OCI-LY1 (cell line): ENCODE measurements at regions not wholly inside any gene's neighbourhood (a gene's known extent, or its start where the extent isn't known, plus 50 kb on each side); places are given as distances from the start of the nearest gene placed in this dataset.

Source experiments
- H2AFZ ChIP-seq: fragments of 200-600 bp; sonication (generic), shearing (Covaris generic); 2 replicates; pipeline ENCODE4 v1.6.0; 2014; ENCODE audit warnings: antibody characterized with exemption, mild to moderate bottlenecking, low read length
- H3F3A ChIP-seq: fragments of 200-600 bp; sonication (generic), shearing (Covaris generic); 2 replicates; pipeline ENCODE4 v1.6.0; 2014; ENCODE audit warnings: mild to moderate bottlenecking, antibody characterized with exemption, low read length, moderate library complexity; ENCODE audit not compliant: insufficient read depth
- H3K27ac ChIP-seq: fragments of 200-600 bp; sonication (generic); 2 replicates; pipeline ENCODE4 v1.5.1; 2014; ENCODE audit warnings: low read length, mixed run types, mild to moderate bottlenecking, low read depth; ENCODE audit not compliant: poor library complexity, severe bottlenecking
- H3K27me3 ChIP-seq: fragments of 200-600 bp; sonication (generic); 2 replicates; pipeline ENCODE4 v1.6.0; 2014; ENCODE audit warnings: antibody characterized with exemption, mild to moderate bottlenecking, low read length, moderate library complexity; ENCODE audit not compliant: insufficient read depth
- H3K36me3 ChIP-seq: fragments of 200-600 bp; sonication (generic); 2 replicates; pipeline ENCODE4 v1.6.1; 2014; ENCODE audit warnings: mild to moderate bottlenecking, antibody characterized with exemption, low read length, moderate library complexity, mixed read lengths; ENCODE audit not compliant: insufficient read depth
- H3K4me1 ChIP-seq: fragments of 200-600 bp; sonication (generic); 2 replicates; pipeline ENCODE4 v1.5.1; 2014; ENCODE audit warnings: mild to moderate bottlenecking, low read length, moderate library complexity; ENCODE audit not compliant: insufficient read depth, severe bottlenecking
- H3K4me2 ChIP-seq: fragments of 200-600 bp; sonication (generic), shearing (Covaris generic); 2 replicates; pipeline ENCODE4 v1.6.1; 2014; ENCODE audit warnings: low read length
- H3K4me3 ChIP-seq: fragments of 200-600 bp; sonication (generic); 2 replicates; pipeline ENCODE4 v1.5.1; 2014; ENCODE audit warnings: low read length, low read depth, mild to moderate bottlenecking, mixed read lengths; ENCODE audit not compliant: poor library complexity, severe bottlenecking
- H3K79me2 ChIP-seq: fragments of 200-600 bp; shearing (Covaris generic); 2 replicates; pipeline ENCODE4 v1.6.1; 2016; ENCODE audit warnings: mixed run types, low read length, mixed read lengths; ENCODE audit not compliant: insufficient read depth
- H3K9ac ChIP-seq: fragments of 200-600 bp; sonication (generic), shearing (Covaris generic); 2 replicates; pipeline ENCODE4 v1.6.1; 2014; ENCODE audit warnings: mild to moderate bottlenecking, low read length, mixed read lengths
- H3K9me2 ChIP-seq: fragments of 200-600 bp; sonication (generic), shearing (Covaris generic); 2 replicates; pipeline ENCODE4 v1.6.1; 2014; ENCODE audit warnings: low read depth, mild to moderate bottlenecking, low read length, mixed read lengths
- H3K9me3 ChIP-seq: fragments of 200-600 bp; shearing (Covaris generic); 2 replicates; pipeline ENCODE4 v1.6.1; 2014; ENCODE audit warnings: low read length, mixed read lengths
- H4K20me1 ChIP-seq: fragments of 200-600 bp; sonication (generic), shearing (Covaris generic); 2 replicates; pipeline ENCODE4 v1.6.0; 2016; ENCODE audit warnings: mild to moderate bottlenecking, low read length; ENCODE audit not compliant: insufficient read depth
- CTCF ChIP-seq: fragments of 200-600 bp; sonication (generic), shearing (Covaris generic); IDR thresholded peaks from 2 replicates; pipeline ENCODE4 v1.5.1; 2017; ENCODE audit warnings: mild to moderate bottlenecking, antibody characterized with exemption, low read length, moderate library complexity, mixed read lengths
- EZH2 ChIP-seq: fragments of 200-600 bp; sonication (generic), shearing (Covaris generic); IDR thresholded peaks from 2 replicates; pipeline ENCODE4 v1.8.0; 2017; ENCODE audit warnings: borderline replicate concordance, mixed run types, mild to moderate bottlenecking, antibody characterized with exemption, low read length, moderate library complexity, mixed read lengths

DNA sequence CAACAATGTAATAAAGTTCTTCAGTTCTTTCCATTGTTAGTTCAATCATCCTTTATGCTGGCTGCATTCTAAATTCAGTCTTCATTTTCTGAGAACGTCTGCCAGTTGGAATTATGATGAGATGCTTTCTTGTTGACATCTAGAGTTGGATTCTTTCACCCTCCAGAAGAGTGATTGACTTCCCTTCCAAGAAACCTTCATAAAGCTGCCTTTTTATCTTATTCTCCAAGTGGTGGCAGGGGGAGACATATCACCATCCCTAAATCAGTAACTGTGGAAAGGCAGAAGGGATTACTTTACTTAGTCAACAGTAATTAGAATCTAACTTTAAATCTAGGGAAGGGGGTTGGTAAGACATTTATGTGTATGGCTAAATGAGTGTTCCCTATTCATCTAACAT lies 86.8 kb upstream of the GULP1 start:
- H3K9ac ChIP-seq = no peak overlapping the region
- H3K27me3 ChIP-seq = no peaks in the 10 kb centered on the region
- H3K9me2 ChIP-seq = no peaks in the 10 kb centered on the region
- no peak overlapping the region for H3K27ac ChIP-seq
- H3K9me3 ChIP-seq = no peaks in the 10 kb centered on the region
- no peak overlapping the region for H3K4me3 ChIP-seq
- H3K4me1 ChIP-seq = no peaks in the 10 kb centered on the region
- H3K4me2 ChIP-seq = no peak overlapping the region
- TF ChIP-seq EZH2 (no peak), CTCF (no peak)
- H2AFZ ChIP-seq = no peak overlapping the region
- H3F3A ChIP-seq = no peaks in the 10 kb centered on the region
- H3K36me3 ChIP-seq = no peaks in the 10 kb centered on the region
- no peaks in the 10 kb centered on the region for H3K79me2 ChIP-seq
- H4K20me1 ChIP-seq = no peaks in the 10 kb centered on the region

DNA sequence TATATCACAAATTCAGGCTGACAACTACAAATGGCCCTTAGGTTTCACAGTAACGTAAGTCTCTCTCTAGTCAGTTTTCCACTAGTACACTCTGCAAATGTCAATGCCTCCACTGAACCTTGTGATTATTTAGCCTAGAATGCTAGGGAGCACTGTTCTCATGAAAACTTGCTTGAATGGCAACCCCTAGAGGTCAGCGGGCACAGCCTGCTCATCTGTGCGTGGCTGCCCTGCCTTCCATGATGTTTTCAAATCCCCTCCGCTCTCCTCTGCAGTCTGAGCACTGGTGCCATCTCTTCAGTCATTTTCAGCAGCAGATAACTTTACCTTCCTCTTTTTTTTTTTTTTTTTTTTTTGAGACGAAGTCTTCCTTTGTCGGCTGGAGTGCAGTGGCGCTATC lies 84.1 kb upstream of the GULP1 start:
- Histone ChIP-seq H3F3A (no peaks in the 10 kb centered on the region), H3K27me3 (no peaks in the 10 kb centered on the region), H3K36me3 (no peaks in the 10 kb centered on the region), H3K4me3 (no peak overlapping the region), H3K79me2 (no peaks in the 10 kb centered on the region), H3K9ac (no peak overlapping the region), H3K9me3 (no peaks in the 10 kb centered on the region), H3K9me2 (no peaks in the 10 kb centered on the region), H3K4me2 (no peak overlapping the region), H3K27ac (no peak overlapping the region), H2AFZ (no peak overlapping the region), H3K4me1 (no peaks in the 10 kb centered on the region), H4K20me1 (no peaks in the 10 kb centered on the region)
- TF ChIP-seq CTCF = no peak
- TF ChIP-seq EZH2 = no peak

DNA sequence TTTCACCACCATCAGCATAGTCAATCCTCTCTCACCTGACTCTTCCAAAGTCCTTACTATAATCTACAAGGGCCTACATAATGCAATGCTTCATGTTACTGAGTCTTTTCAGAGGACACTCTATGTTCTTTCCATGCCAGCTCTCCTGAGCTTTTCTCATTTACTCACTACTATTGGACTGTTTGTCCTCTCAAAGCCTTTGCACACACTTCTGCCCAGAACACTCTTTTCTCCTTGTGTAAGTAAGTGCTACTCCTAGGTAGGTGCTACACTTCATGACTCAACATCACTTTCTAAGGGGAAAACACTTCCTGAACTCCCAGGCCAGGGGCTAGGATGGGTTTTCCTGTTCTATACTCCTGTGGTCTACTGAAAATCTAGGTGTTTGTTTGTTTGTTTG lies 82.5 kb upstream of the GULP1 start:
- H3K4me1 ChIP-seq = no peaks in the 10 kb centered on the region
- no peak overlapping the region for H2AFZ ChIP-seq
- no peak overlapping the region for H3K4me3 ChIP-seq
- no peaks in the 10 kb centered on the region for H3K9me3 ChIP-seq
- H3K27me3 ChIP-seq = no peaks in the 10 kb centered on the region
- H3K79me2 ChIP-seq = no peaks in the 10 kb centered on the region
- no peak overlapping the region for H3K9ac ChIP-seq
- no peaks in the 10 kb centered on the region for H4K20me1 ChIP-seq
- H3K27ac ChIP-seq = no peak overlapping the region
- H3F3A ChIP-seq = no peaks in the 10 kb centered on the region
- no peaks in the 10 kb centered on the region for H3K9me2 ChIP-seq
- TF ChIP-seq EZH2 (no peak), CTCF (no peak)
- H3K4me2 ChIP-seq = no peak overlapping the region
- H3K36me3 ChIP-seq = no peaks in the 10 kb centered on the region
